Astrocyte of the spinal cord (primary cell): ENCODE measurements at regions not wholly inside any gene's neighbourhood (a gene's known extent, or its start where the extent isn't known, plus 50 kb on each side); places are given as distances from the start of the nearest gene placed in this dataset.

Experiments
- DNase-seq: peaks from one replicate; pipeline ENCODE4 v3.0.0; 2011; ENCODE audit warnings: low read depth, low spot score
- H3K4me3 ChIP-seq: 2 replicates; pipeline ENCODE4 v1.5.1; 2011; ENCODE audit warnings: low read depth, mild to moderate bottlenecking, low read length, moderate library complexity
- in situ Hi-C: cut with HindIII; loops from 2 replicates; pipeline ENCODE4 v1.10.0; 2017; ENCODE audit warnings: low sequenced_read_pairs
- TF ChIP-seq, protein P1 (sequence below): IDR thresholded peaks from 2 replicates; pipeline ENCODE4 v1.5.1; 2012; ENCODE audit warnings: low read depth, mild to moderate bottlenecking, low read length, inconsistent platforms

DNA sequence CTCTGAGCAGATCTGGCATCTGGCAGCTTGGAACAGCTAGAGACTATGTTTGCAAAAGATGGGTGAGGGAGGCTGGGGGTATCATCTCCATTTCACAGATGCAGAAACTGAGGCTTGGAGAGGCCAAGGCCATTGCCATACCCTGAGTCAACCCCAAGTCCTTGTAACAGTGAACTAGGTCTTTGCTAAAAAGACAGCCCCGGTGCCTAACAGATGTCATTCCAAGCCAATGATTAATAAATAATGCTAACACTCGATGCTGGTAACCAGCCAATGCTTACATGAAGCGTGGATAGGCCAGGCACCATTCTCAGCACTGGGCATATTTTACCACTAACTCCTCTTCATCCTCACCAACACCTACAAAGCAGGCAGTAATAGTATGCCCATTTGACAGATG is 164.0 kb downstream of the MN1 start:
- peak; percentile 20 for DNase-seq
- H3K4me3 ChIP-seq = no peak overlapping the region
- TF ChIP-seq, protein P1, sequence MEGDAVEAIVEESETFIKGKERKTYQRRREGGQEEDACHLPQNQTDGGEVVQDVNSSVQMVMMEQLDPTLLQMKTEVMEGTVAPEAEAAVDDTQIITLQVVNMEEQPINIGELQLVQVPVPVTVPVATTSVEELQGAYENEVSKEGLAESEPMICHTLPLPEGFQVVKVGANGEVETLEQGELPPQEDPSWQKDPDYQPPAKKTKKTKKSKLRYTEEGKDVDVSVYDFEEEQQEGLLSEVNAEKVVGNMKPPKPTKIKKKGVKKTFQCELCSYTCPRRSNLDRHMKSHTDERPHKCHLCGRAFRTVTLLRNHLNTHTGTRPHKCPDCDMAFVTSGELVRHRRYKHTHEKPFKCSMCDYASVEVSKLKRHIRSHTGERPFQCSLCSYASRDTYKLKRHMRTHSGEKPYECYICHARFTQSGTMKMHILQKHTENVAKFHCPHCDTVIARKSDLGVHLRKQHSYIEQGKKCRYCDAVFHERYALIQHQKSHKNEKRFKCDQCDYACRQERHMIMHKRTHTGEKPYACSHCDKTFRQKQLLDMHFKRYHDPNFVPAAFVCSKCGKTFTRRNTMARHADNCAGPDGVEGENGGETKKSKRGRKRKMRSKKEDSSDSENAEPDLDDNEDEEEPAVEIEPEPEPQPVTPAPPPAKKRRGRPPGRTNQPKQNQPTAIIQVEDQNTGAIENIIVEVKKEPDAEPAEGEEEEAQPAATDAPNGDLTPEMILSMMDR = no peak
- in situ Hi-C loops = no loop called here

DNA sequence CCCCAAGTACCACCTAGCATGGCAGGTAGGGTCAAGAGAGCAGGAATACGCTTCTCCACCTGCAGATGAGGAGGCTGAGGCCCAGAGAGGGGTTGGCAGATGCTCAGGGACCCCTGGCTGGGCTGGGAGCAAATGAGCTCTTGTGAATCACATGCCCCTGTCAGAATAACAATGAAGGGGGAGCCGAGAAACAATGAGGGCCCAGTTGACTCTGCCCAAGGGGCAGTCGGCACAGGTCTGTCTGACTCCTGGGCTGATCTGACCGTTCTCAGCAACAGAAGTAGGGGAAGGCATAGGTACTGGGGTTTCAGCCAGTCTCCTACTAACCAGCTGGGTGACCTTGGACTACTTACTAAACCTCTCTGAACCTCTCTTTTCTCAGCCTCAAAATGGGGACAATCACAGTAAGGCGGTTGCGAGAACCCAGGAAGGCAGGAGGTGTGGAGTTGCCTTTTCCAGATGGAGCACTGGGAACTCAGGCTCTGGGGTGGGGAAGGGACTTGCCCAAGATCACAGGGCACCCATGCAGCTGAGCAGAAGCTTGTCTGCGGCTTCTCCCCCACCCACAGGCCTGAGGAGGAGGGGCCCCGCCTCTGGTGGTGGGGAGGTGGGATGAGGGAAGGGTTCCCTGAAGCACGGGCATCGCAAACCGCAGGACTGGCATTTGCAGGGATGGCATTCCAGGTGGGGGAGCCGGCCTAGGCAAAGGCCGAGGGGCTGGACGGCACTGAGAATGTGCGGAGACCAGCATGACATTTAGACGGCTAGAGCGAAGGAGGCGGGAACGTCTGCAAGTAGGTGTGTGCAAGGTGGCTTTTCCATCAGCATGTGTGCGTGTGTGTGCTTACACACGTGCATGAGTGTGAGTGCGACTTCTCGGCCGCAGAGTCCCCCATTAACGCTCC is 163.0 kb downstream of the MN1 start:
- in situ Hi-C loops = no loop called here
- H3K4me3 ChIP-seq = no peak overlapping the region
- TF ChIP-seq, protein P1 = no peak
- no peak for DNase-seq

DNA sequence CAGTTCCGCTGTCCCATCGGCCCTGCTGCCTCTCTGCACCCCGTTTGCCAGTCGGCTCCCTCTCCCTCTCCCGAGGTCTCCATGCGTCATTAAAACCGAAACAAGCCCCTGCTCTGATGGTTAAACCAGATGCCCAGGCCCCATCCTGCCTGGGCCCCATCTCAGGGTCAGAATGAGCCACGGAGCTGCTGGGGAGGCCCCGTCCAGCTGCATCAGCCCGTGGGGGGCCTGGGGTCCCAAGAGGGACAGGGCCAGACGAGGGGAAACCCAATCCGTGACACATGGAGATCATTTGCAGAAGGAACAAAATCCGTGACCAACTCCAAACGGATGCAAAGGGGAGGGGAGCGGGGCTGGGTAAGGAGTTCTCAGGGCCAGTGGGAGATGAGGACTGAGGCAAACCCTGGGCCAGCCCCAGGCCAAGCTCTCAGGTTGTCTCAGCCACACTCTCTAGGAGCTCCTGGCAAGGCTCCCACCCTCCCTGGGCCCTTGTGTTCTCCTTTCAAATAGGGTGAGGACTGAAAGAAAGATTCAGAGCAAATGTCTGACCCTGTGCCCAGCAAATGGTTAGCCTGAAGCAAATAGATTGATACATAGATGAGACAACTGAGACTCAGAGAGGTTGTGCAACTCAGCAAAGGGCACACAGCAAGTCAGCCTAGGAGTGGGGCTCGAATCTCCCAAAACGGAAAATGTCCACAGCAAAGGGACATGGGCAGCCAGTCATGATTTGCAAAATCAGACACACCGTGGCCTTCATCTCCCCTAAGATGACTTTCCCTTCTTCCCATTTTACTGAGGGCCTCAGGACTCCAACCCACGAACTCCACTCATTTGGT is 162.1 kb downstream of the MN1 start:
- no peak overlapping the region for H3K4me3 ChIP-seq
- TF ChIP-seq, protein P1 = no peak
- no peak for DNase-seq
- in situ Hi-C loops = no loop called here

DNA sequence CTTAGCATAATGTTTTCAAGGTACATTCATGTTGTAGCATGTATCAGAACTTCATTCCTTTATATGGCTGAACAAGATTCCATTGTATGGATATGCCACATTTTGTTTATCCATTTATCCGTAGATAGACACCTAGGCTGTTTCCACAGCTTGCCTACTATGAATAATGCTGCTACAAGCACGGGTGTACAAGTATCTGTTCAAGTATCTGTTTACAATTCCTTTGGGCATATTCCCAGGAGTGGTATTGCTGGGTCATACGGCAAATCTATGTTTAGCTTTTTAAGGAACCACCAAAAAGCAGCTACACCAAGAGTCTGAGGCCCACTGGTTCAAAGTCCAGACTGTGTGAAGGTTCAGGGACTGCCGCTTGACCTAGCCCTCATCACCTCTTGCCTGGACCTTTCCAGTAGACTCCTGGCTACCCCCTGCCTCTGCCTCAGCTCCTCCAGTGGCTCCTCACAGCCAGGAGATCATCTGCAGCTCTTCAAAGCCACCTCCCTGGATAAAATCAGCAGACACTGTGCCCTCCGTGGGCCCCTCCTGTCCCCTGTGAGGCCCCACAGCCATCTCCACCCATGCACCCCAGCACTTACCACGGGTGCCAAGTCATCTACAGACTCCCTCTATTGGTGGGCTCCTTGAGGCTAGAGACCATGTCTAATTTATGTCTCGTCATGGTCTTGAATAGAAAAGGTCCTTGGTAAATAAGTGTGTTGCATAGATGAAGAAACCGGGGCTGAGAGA is 160.3 kb downstream of the MN1 start:
- TF ChIP-seq, protein P1 = no peak
- in situ Hi-C loops = no loop called here
- H3K4me3 ChIP-seq = no peak overlapping the region
- no peak for DNase-seq

DNA sequence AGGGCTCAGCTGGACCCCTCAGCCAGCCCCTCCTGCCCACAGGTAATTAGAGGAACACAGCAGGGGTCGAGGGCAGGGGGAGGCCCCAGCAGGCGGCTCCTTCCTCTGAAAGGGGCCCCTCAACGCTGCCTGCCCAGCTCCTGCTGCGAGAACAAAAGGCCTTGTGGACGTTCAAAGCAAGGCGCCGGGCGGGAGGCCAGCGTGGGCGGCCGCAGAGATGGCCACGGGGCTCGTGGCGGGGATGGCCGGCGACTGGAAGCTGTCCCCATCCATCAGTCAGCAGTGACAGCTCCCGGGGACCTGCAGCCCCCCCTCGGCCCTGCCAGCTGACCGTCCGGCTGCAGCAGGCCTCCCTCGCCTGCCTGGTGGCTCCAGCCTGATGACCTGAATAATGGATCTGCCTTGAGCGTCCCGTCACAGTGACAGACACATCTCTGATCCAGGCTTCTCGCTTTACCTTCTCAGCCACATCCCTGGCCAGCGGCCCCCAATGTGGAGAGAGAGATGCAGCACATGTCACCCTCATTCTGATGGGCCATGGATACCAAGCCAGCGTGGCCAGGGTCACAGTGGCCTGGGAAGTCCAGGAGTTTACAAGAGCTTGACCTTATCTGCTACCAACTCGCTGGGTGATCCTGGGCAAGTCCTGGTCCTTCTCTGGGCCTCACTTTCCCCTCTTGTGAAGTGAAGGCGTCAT is 159.3 kb downstream of the MN1 start:
- in situ Hi-C loops = no loop called here
- DNase-seq = no peak
- TF ChIP-seq, protein P1 = no peak
- no peak overlapping the region for H3K4me3 ChIP-seq

DNA sequence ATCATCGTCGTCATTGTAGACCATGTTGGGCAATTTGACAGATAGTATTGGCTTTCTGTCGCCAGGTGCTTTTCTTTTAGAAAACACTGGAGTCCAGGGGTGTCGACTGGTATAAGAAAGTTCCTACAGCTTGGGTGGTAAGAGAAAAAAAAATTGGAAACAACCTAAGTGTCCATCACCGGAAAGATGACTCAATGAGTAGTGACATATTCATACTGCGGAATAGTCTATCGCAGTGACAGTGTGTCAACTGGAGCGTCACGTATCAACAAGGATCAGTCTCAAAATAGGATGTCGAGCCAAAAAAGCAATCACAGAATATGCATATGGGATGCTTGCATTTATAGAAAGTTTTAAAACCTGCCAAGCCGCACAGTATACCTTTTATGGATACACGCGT is 157.6 kb downstream of the MN1 start:
- in situ Hi-C loops = no loop called here
- H3K4me3 ChIP-seq = no peak overlapping the region
- TF ChIP-seq, protein P1 = no peak
- DNase-seq = no peak
